ENCODE measurements at regions not wholly inside any gene's neighbourhood (a gene's known extent, or its start where the extent isn't known, plus 50 kb on each side); places are given as distances from the start of the nearest gene placed in this dataset.

- TF ChIP-seq CTCF (IDR thresholded peaks at IDR 0.05; ENCODE audit: low read depth, low read length, missing input control) (no peak), JUND (IDR thresholded peaks at IDR 0.05) (no peak), NR2F2 (IDR thresholded peaks at IDR 0.05) (no peak), ATF3 (IDR thresholded peaks at IDR 0.05) (no peak), MAX (IDR thresholded peaks at IDR 0.05) (no peak), GABPA (IDR thresholded peaks at IDR 0.05 in 1 of 2, conservative IDR thresholded peaks at IDR 0.05 in 1 of 2) (no peak), RAD21 (IDR thresholded peaks at IDR 0.05) (no peak), ZBTB33 (IDR thresholded peaks at IDR 0.05) (no peak), YY1 (IDR thresholded peaks at IDR 0.05) (no peak), EGR1 (IDR thresholded peaks at IDR 0.05; ENCODE audit: low read depth in 2 of 2) (no peak)
Observed at GRCh38 chr2:129192117-129192516, 787.3 kb upstream of the RAB6C start.

Data from liver (tissue), 3 donors.